ENCODE measurements at regions not wholly inside any gene's neighbourhood (a gene's known extent, or its start where the extent isn't known, plus 50 kb on each side); places are given as distances from the start of the nearest gene placed in this dataset.

DNA sequence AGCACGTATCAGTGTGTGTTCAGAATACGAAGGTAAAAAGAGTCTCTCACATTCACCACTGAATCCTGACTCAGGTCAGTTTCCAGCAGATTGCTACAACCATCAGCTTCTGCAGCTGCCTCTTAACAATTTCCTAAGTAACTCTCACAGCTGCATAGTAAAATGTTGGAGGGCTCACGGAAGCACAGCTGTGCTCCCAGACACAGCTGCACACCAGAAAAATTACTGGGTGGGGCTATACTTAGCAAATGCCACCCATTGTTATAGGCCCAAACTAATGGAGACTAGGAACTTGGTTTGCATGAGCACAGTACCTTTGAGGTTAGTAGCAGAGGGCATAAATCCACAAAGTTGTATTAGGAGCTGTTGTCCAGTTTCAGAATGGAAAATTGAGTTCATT is 153.9 kb upstream of the ERBB4 start:
- ChIA-PET CTCF (ENCODE audit: low intra/inter-chr PET ratio) (no interaction called here), POLR2A (no interaction called here)
- H3K79me2 ChIP-seq (ENCODE audit: control insufficient read depth, insufficient read depth, low read length): no peaks in the 10 kb centered on the region
- 0% methylated on average over 3 of the region's 3 CpGs for WGBS (ENCODE audit: insufficient coverage, low coverage, missing lambda C conversion rate)
- in situ Hi-C loops (cut with MboI): no loop called here
- no peak for DNase-seq (ENCODE audit: extremely low read depth in 1 of 4, low spot score in 3 of 4)
- no TSS peak for BruUV-seq (replicated peaks)
- no peaks in the 10 kb centered on the region for H3K9me1 ChIP-seq (ENCODE audit: control insufficient read depth, insufficient read depth, low read length)
- no peak overlapping the region for H3K4me2 ChIP-seq (ENCODE audit: insufficient read depth, low read length)
- H3K36me3 ChIP-seq (ENCODE audit: control insufficient read depth, insufficient read depth, low read length): no peaks in the 10 kb centered on the region
- FAIRE-seq: no peak
- no peak overlapping the region for H2AFZ ChIP-seq (ENCODE audit: low read depth, low read length)
- no peak overlapping the region for H3K27ac ChIP-seq (ENCODE audit: extremely low read depth, low read depth, low read length)
- no peaks in the 10 kb centered on the region for H4K20me1 ChIP-seq (replicated peaks; ENCODE audit: control insufficient read depth, insufficient read depth, low read length)
- intact Hi-C loops (cut with micrococcal nuclease): no loop called here
- no peak overlapping the region for H3K4me3 ChIP-seq
- H3K9ac ChIP-seq (ENCODE audit: insufficient read depth in 1 of 2, low read depth in 2 of 2, low read length in 2 of 2): no peak overlapping the region
- no peaks in the 10 kb centered on the region for H3K27me3 ChIP-seq (ENCODE audit: control insufficient read depth in 2 of 2, insufficient read depth in 2 of 2, low read length in 2 of 2)
- no peaks in the 10 kb centered on the region for H3K9me3 ChIP-seq (replicated peaks; ENCODE audit: control insufficient read depth, insufficient read depth, low read depth, low read length)
- ATAC-seq: no peak
- no peaks in the 10 kb centered on the region for H3K4me1 ChIP-seq (replicated peaks in 1 of 2; ENCODE audit: control insufficient read depth in 2 of 2, insufficient read depth in 2 of 2, low read length in 2 of 2)
- TF ChIP-seq, protein P1, sequence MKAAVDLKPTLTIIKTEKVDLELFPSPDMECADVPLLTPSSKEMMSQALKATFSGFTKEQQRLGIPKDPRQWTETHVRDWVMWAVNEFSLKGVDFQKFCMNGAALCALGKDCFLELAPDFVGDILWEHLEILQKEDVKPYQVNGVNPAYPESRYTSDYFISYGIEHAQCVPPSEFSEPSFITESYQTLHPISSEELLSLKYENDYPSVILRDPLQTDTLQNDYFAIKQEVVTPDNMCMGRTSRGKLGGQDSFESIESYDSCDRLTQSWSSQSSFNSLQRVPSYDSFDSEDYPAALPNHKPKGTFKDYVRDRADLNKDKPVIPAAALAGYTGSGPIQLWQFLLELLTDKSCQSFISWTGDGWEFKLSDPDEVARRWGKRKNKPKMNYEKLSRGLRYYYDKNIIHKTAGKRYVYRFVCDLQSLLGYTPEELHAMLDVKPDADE (conservative IDR thresholded peaks at IDR 0.05; ENCODE audit: control insufficient read depth, low read depth, low read length): no peak
- TF ChIP-seq ZNF507 (tag; conservative IDR thresholded peaks at IDR 0.05) (no peak), KAT7 (CRISPR knock-in tag; IDR thresholded peaks at IDR 0.05; ENCODE audit: borderline replicate concordance) (no peak), TCFL5 (CRISPR knock-in tag; conservative IDR thresholded peaks at IDR 0.05) (no peak), GABPB1 (CRISPR knock-in tag; IDR thresholded peaks at IDR 0.05) (no peak), PTBP1 (IDR thresholded peaks at IDR 0.05; ENCODE audit: low read depth, low read length) (no peak), CEBPB (tag; IDR thresholded peaks at IDR 0.05) (no peak)
- TF ChIP-seq, protein P2, sequence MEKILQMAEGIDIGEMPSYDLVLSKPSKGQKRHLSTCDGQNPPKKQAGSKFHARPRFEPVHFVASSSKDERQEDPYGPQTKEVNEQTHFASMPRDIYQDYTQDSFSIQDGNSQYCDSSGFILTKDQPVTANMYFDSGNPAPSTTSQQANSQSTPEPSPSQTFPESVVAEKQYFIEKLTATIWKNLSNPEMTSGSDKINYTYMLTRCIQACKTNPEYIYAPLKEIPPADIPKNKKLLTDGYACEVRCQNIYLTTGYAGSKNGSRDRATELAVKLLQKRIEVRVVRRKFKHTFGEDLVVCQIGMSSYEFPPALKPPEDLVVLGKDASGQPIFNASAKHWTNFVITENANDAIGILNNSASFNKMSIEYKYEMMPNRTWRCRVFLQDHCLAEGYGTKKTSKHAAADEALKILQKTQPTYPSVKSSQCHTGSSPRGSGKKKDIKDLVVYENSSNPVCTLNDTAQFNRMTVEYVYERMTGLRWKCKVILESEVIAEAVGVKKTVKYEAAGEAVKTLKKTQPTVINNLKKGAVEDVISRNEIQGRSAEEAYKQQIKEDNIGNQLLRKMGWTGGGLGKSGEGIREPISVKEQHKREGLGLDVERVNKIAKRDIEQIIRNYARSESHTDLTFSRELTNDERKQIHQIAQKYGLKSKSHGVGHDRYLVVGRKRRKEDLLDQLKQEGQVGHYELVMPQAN (IDR thresholded peaks at IDR 0.05; ENCODE audit: borderline replicate concordance): no peak
- TF ChIP-seq, protein P3, sequence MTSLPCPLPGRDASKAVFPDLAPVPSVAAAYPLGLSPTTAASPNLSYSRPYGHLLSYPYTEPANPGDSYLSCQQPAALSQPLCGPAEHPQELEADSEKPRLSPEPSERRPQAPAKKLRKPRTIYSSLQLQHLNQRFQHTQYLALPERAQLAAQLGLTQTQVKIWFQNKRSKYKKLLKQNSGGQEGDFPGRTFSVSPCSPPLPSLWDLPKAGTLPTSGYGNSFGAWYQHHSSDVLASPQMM (CRISPR knock-in tag; IDR thresholded peaks at IDR 0.05): no peak
- TF ChIP-seq, protein P4, sequence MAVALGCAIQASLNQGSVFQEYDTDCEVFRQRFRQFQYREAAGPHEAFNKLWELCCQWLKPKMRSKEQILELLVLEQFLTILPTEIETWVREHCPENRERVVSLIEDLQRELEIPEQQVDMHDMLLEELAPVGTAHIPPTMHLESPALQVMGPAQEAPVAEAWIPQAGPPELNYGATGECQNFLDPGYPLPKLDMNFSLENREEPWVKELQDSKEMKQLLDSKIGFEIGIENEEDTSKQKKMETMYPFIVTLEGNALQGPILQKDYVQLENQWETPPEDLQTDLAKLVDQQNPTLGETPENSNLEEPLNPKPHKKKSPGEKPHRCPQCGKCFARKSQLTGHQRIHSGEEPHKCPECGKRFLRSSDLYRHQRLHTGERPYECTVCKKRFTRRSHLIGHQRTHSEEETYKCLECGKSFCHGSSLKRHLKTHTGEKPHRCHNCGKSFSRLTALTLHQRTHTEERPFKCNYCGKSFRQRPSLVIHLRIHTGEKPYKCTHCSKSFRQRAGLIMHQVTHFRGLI (CRISPR knock-in tag; IDR thresholded peaks at IDR 0.05): no peak

Measured in K562 (cell line).